ENCODE measurements at regions not wholly inside any gene's neighbourhood (a gene's known extent, or its start where the extent isn't known, plus 50 kb on each side); places are given as distances from the start of the nearest gene placed in this dataset.

DNA sequence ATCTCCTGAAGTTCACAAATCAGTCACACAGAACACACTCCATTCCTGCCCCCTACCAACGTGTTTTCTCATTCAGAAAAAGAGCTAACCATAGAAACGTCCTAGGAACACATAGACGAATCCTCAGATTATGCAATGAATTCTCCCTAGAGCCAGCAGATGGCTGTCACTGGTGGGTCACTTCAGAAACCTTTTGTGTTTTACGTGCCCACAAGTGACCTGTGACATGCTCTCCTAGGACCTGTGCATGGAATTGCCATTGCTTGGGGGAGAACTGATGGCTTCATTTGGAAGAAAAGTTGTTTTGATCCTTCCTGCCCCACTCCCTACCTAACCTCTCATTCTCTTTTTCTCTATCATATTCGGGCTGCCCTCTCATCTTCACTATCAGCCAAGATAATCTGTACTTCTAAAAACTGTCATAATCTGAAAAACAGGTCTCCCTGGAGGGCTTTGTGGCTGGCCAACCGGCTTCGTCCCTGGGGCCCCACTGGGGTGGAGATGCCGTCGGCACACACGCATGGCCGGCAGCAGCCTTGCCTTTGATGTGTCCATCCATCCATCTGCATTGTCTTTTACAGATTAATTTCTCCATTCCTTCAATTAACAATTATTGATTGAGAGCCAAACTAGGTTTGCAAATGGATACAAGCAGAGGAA, 144.1 kb upstream of the SERP2 start:
- DNase-seq = no peak

DNA sequence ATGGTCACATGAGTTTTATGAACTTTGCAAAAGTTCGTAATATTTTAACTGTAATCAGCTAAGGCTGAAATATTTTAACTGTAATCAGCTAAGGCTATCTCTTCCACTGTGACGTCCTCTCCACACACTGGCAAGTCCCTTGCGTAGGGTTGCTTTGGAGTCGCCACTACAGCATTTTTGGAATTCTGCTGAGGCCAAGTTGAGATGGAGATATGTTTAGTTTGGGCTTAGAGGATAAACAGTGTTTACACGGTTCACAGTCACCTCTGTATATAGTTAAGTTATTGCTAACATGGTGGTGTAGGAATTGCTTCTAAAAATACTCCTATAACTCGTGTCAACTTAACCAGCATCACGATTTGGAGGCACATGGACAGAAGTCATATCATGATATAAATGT, 143.6 kb upstream of the SERP2 start:
- DNase-seq = no peak

GRCh38 chr13:44230736-44231135, 142.9 kb upstream of the SERP2 start:
- DNase-seq = no peak

DNA sequence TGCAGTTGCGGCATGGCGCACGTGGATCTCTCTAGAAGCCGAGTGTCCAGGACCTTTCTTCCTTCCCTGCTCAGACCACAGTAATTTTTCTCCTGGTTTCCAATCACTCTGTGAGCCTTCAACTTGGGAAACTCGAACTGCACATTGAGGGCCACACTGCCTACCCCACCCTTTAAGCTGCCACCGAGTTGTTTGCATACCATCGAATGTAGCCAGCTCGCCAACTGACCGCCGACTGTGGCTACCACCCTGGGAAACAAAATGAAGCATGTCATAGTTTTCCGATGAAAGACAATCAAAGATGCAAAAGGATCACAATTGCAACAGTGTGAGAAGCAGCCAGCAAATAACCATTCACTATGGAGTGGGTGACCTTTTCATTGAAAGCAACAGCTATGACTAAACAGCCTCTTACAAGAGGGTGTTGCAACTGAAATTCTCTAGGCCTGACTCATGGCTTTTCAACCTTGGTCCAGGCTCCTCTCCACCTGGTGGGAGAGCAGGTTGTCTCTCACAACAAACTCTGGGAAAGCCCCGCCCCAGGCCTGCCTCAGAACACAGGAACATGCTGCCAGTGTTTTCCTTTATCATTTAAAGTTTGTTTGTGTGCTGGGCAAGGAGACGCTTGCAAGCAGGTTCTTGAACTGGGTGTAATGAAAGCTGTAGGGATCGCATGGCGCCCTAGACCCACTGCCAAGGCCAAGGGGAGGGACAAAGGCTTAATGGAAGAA, 141.7 kb upstream of the SERP2 start:
- no peak for DNase-seq

- no peak for DNase-seq
These were observed 140.8 kb upstream of the SERP2 start for GRCh38 chr13:44232774-44233173.

GRCh38 chr13:44234566-44234965, 139.1 kb upstream of the SERP2 start:
- no peak for DNase-seq

DNA sequence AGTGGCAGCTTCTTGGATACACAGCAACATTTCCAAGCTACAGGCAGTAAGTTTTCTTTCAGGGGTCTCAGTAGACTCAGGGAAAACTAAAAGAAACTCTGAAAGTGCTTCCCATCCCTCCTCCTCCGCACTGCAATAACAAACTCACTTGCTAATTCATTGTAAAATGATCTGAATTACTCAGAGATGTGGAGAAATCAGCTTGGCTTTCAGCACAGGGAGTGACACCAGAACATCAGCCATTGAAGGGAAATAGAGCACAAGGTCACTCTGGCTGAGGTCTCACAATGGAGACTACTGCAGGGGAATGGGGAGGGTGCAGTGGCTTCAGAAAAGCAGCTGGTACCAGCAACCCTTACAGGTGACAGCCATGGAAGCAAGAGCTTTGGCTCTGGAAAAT, 137.3 kb upstream of the SERP2 start:
- DNase-seq = no peak

GRCh38 chr13:44236801-44237207, 136.8 kb upstream of the SERP2 start:
- no peak for DNase-seq

GRCh38 chr13:44237276-44237767, 136.3 kb upstream of the SERP2 start:
- DNase-seq = no peak

DNA sequence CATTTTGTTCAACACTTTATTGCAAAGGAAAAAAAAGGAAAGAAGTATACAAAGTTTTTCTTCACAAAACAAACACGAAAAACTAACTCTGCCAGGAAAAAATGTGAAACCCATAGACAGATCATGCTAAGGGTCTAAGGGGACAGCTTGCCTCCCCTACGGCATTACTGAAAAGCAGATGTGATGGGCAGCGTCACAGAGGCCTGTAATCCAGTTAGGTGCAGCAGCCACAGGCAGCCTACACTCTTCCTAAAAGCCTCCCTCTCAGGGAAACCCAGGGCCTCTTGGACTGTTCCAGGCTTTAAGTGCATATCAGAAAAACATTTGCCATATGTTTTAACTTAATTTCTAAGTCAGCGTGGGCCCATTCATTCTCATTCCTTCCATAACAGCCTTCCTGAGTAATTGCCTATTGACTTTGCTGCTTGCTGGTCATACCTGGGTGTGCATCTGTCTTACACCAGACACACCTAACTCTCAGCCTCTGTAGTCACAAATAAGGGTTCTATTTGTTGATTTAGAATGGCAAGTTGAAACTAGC, 135.7 kb upstream of the SERP2 start:
- no peak for DNase-seq

DNA sequence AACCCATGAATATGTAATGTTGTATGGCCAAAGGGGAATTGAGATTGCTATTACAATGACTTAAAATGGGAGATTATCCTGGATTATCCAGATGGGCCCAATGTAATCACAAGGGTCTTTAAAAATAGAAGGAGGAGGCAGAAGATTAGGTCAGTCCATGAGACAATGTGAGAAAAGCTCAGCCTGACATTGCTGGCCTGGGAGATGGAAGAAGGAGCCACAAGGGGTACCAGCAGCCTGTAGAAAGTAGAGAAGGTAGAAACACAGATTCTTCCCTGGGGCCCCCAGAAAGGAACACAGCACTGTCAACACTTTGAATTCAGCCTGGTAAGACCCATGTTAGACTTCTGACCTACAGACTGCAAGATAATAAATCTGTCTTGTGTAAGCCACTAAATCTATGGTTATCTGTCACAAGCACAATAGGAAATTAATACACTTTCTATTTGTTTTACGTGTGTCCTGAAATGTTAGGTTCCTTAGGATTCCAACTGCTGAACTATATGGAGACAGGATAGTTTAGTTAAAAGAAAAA, 132.9 kb upstream of the SERP2 start:
- DNase-seq = no peak

GRCh38 chr13:44241638-44242037, 132.0 kb upstream of the SERP2 start:
- DNase-seq = no peak

DNA sequence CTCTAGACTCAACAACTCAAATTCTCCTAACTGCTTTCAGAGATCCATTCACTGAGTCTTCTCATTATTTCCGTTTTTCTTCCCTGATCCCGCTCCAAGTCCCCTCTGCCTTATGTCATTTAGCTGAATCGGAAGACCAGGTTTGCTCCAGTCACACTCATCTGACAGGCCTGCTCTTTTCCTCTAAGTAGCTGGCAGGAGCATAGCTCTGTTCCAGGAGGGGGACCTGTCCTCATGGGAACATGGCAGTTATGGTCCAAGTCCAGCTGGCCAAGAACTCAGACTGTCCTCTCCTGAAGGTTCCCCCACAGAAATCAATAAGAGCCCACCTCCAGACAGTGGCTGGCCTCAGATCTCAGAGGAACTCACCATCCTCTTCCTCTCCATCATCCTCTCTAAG, 130.9 kb upstream of the SERP2 start:
- DNase-seq = no peak

DNA sequence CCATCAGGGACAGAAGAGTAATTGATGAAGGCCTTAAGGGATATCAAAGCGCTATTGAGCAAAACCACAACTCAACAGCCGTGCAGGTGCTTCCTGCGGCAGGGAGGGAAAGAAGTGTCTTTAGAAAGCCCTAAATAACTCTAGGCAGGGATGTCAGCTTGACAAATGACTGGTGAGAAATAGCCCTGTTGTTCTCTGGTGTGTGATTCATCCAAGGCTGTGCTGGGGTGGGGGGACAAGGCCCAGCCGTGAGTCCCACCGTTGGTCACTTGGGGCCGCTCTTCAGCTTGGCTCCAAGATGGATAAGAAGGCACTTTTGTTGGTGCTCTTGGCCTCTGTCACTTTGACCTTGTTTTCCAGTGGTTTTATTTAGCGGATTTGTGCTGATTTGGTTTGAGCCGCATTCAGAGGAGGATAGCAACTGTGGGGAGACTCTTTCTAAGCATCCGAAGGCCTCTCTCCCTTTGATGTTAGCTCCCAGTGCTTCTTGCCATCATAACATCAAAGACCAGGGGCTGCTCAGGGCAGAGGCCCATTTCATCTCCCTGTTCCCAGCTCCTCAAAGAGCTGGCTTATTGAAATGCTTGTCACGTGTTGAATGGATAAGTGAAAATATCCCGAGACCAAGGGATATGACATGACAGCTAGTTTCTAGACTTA, 130.3 kb upstream of the SERP2 start:
- DNase-seq = no peak

GRCh38 chr13:44244288-44244687, 129.3 kb upstream of the SERP2 start:
- no peak for DNase-seq

GRCh38 chr13:44249431-44249836, 124.2 kb upstream of the SERP2 start:
- no peak for DNase-seq

GRCh38 chr13:44252938-44253337, 120.7 kb upstream of the SERP2 start:
- no peak for DNase-seq

DNA sequence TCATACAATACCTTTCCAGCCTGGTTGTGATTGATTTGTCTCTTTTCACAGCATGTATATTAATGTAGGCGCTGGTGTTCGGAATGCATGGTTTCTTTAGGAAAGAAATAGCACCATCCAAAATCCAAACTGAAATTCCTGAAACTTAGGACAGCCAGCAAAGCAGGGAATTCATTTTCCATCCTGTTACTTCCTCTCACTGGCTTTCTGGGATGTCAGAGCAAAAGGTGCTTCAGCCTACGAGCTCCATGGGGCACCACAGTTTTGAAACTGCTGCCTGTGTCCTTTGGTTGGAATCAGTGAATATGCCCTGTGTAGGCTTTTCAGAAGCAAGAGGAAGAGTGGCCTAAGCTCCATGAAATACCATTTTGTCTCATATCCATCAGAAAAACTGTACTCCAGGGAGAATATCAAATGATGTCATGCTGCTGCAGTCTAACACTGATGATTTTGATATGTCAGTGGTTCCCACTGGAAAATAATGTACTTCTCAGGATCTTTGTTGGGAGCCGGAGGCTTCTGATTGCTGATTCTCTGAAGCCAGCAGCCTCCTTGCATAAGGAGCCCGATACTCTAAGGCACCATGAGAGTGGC, 117.8 kb upstream of the SERP2 start:
- DNase-seq = no peak

GRCh38 chr13:44257796-44258195, 115.8 kb upstream of the SERP2 start:
- DNase-seq = no peak

DNA sequence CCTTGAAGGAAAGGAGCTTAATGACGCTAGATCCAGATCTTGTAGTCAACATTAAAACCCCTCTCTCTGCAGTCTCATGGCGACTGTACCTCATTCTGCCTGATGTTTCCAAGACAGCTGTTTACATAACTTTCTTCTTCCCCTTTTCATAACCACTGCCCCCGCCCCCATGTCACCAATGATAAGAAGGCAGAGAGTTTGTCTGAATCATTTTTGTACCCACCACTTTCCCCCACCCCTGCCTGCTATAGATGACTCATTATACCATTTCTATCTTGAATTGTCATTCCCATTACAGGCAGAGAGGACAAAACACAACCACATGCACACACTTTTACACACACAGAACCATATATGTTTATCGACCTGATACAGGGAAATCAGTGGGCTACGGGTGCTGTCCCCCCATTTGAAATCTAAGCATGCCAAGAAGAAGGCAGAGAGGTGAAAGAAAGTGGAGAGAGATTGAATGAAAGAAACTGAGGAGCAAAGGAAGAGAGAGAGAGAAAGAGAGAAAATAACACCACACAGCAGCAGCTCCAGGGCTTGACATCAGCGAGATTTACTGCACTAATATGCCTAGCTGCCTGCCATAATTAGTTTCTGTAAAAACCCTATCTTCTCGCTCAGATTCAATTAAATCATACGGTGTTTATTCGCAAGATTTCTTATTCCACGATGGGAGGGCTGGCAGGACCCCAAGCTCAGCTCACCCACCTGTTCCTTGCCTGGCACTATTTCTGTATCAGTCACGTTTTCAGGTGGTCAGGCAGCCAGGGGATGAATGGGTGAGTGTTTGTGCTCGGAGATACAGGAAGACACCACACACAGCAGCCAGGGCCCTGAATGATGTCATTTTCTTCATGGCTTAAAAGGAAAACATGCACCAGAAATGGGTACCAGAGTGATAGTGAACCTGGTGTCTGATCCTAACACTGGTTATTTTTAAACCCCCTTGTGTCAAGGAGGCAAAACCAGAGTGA, 114.3 kb upstream of the SERP2 start:
- peak; percentile 52 for DNase-seq

GRCh38 chr13:44260336-44260735, 113.3 kb upstream of the SERP2 start:
- no peak for DNase-seq
